GM12875 (cell line): ENCODE measurements at regions not wholly inside any gene's neighbourhood (a gene's known extent, or its start where the extent isn't known, plus 50 kb on each side); places are given as distances from the start of the nearest gene placed in this dataset.

Source experiments
- H3K4me3 ChIP-seq: one replicate; pipeline ENCODE4 v1.5.1; 2011; ENCODE audit warnings: low read depth, low read length, control low read depth
- TF ChIP-seq, protein P1 (sequence below): IDR thresholded peaks from 2 replicates; pipeline ENCODE4 v1.5.1; 2011; ENCODE audit warnings: low read depth, mild to moderate bottlenecking, control low read depth, inconsistent platforms, low read length, moderate library complexity, borderline replicate concordance; ENCODE audit not compliant: insufficient read depth

DNA sequence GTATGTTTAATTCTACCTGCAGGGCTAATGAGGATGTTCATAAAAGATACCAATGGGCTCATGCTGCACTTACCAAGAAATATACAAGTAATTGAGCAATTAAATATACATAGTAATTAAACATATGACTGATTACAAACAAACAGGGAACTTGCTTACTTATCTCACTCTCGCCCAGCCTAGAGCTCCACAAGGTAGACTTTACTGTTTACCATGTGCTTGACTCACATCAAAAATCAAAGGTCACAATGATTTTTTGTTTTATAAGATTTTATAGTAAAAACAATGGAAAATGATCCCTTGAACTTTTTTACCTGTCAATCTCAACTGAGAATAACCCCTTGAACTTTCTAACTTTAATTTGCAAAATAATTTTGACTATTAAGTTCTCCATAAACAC lies 1395.1 kb downstream of the SUCLG1 start:
- TF ChIP-seq, protein P1, sequence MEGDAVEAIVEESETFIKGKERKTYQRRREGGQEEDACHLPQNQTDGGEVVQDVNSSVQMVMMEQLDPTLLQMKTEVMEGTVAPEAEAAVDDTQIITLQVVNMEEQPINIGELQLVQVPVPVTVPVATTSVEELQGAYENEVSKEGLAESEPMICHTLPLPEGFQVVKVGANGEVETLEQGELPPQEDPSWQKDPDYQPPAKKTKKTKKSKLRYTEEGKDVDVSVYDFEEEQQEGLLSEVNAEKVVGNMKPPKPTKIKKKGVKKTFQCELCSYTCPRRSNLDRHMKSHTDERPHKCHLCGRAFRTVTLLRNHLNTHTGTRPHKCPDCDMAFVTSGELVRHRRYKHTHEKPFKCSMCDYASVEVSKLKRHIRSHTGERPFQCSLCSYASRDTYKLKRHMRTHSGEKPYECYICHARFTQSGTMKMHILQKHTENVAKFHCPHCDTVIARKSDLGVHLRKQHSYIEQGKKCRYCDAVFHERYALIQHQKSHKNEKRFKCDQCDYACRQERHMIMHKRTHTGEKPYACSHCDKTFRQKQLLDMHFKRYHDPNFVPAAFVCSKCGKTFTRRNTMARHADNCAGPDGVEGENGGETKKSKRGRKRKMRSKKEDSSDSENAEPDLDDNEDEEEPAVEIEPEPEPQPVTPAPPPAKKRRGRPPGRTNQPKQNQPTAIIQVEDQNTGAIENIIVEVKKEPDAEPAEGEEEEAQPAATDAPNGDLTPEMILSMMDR = no peak
- no peak overlapping the region for H3K4me3 ChIP-seq

DNA sequence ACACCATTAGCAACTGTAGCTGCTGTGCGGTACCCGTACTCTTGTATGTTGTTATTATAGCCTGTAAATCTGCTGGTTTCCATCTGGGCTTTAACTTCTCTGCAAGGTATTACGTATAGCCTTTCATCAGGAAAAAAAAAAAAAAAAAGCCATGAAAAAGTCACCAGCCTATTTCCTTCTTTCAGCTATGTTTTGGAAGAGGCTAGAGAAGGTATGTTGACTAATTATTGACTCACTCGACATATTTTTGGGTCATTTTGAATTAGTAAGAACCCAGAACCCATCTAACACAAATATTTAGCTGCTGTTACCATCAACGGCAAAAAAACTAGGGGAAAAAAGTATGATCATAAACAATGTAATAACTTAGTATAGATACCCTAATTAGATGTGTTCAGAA lies 1395.6 kb downstream of the SUCLG1 start:
- no peak overlapping the region for H3K4me3 ChIP-seq
- TF ChIP-seq, protein P1 = no peak

DNA sequence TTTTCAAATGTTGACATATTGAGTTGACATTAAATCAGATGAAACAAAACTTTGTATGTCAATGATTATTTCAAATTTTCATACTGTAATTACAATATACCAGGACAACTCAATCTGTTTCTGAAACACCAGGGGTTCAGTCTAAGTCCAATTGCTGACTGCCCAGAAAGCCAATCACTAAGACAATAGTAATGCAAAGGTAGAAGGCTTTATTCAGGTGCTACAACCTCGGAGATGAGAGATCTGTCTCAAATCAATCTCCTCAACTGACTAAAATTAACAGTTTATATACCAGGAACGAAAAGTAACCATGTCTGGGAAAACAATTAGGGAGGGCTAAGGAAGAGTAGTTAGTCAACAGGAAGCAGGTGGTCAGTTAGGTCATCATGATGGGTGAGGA lies 1400.4 kb downstream of the SUCLG1 start:
- no peak overlapping the region for H3K4me3 ChIP-seq
- TF ChIP-seq, protein P1 = no peak

DNA sequence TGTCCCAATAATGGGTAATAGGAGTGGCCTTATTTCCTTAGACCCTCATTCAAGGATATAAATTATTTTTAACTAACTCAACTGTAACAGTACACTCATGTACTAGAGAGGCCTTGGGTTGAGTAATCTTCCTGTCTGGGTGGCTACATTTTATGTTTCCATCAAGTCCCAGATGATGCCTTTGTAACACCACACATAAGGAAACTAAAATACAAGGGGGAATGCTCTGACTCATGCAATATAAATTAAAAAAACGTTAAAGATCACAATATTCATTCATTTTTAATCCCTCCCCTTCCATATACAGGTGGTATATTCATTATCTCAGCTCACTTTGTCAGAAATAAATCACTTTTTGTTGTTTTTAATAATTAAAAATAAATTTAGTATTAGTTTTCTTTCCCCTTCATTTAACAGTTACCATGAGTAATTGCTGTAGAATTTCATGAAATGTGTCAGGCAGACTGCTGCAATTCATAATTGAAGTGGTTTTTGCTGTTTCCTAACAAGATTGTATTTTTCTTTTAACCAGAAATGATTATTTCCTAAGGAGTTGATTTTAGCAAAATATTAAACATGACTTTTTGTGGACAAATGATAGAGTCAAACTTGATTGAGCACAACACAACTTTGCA lies 1403.6 kb downstream of the SUCLG1 start:
- H3K4me3 ChIP-seq = no peak overlapping the region
- TF ChIP-seq, protein P1 = no peak

DNA sequence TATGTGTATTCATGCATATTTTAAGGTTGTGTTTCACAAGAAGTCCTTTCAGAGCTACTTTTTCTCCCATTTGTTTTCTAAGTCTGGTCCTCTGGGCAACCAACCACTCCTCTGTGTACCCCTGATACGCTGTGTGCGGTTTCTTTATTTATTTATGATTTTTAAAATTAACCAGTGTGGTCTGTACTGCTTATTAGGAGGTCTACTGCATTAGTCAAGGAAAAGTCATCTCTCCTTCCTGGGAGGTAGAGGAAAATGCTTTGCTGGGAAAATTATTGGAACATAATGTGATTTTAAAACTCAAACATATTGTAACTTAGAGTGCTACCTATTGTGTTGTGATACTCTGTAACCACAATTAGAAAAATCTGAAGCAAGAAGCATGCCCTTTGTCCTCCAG lies 1404.3 kb downstream of the SUCLG1 start:
- H3K4me3 ChIP-seq = no peak overlapping the region
- TF ChIP-seq, protein P1 = no peak

- TF ChIP-seq, protein P1 = no peak
- no peak overlapping the region for H3K4me3 ChIP-seq
Observed at GRCh38 chr2:83051538-83052170, 1407.4 kb downstream of the SUCLG1 start.

- TF ChIP-seq, protein P1 = no peak
- H3K4me3 ChIP-seq = no peak overlapping the region
Observed at GRCh38 chr2:83042053-83042452, 1417.0 kb downstream of the SUCLG1 start.
